ENCODE measurements at regions not wholly inside any gene's neighbourhood (a gene's known extent, or its start where the extent isn't known, plus 50 kb on each side); places are given as distances from the start of the nearest gene placed in this dataset.

DNA sequence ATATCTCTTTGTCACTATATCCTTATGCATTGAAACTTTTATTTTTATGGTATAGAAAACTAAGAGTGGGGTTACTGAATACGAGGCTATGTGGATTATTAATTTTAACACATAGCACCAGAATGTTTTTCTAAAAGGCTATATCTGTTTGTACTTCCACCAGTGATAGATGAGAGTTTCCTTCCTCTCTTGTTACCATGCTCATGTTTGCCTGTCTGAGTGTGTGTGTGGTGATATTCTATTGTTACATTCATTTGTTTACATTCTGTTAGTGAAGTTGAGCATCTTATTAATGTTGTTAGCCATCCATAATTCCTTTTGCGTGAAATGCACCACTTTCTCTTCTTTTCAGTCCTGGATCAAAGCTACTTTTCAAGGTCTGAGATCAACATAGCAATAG, 54.1 kb upstream of the ALDH1A1 start:
- Mint-ChIP-seq H3K4me1 (peaks cover 4% of the 10 kb centered on the region), H3K27me3 (ENCODE audit: low read depth) (no peaks in the 10 kb centered on the region), H3K36me3 (no peaks in the 10 kb centered on the region), H3K27ac (no peak overlapping the region), H3K9me3 (peaks cover 3% of the 10 kb centered on the region; the same call in 1 of the 2 replicates), H3K4me3 (no peak overlapping the region)
- TF ChIP-seq, protein P1, sequence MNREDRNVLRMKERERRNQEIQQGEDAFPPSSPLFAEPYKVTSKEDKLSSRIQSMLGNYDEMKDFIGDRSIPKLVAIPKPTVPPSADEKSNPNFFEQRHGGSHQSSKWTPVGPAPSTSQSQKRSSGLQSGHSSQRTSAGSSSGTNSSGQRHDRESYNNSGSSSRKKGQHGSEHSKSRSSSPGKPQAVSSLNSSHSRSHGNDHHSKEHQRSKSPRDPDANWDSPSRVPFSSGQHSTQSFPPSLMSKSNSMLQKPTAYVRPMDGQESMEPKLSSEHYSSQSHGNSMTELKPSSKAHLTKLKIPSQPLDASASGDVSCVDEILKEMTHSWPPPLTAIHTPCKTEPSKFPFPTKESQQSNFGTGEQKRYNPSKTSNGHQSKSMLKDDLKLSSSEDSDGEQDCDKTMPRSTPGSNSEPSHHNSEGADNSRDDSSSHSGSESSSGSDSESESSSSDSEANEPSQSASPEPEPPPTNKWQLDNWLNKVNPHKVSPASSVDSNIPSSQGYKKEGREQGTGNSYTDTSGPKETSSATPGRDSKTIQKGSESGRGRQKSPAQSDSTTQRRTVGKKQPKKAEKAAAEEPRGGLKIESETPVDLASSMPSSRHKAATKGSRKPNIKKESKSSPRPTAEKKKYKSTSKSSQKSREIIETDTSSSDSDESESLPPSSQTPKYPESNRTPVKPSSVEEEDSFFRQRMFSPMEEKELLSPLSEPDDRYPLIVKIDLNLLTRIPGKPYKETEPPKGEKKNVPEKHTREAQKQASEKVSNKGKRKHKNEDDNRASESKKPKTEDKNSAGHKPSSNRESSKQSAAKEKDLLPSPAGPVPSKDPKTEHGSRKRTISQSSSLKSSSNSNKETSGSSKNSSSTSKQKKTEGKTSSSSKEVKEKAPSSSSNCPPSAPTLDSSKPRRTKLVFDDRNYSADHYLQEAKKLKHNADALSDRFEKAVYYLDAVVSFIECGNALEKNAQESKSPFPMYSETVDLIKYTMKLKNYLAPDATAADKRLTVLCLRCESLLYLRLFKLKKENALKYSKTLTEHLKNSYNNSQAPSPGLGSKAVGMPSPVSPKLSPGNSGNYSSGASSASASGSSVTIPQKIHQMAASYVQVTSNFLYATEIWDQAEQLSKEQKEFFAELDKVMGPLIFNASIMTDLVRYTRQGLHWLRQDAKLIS (CRISPR knock-in tag; IDR thresholded peaks at IDR 0.05; ENCODE audit: borderline replicate concordance): no peak
- no peak for TF ChIP-seq ZNF138 (CRISPR knock-in tag; conservative IDR thresholded peaks at IDR 0.05)
- no peak for TF ChIP-seq ETV6 (CRISPR knock-in tag; IDR thresholded peaks at IDR 0.05)
- TF ChIP-seq, protein P2, sequence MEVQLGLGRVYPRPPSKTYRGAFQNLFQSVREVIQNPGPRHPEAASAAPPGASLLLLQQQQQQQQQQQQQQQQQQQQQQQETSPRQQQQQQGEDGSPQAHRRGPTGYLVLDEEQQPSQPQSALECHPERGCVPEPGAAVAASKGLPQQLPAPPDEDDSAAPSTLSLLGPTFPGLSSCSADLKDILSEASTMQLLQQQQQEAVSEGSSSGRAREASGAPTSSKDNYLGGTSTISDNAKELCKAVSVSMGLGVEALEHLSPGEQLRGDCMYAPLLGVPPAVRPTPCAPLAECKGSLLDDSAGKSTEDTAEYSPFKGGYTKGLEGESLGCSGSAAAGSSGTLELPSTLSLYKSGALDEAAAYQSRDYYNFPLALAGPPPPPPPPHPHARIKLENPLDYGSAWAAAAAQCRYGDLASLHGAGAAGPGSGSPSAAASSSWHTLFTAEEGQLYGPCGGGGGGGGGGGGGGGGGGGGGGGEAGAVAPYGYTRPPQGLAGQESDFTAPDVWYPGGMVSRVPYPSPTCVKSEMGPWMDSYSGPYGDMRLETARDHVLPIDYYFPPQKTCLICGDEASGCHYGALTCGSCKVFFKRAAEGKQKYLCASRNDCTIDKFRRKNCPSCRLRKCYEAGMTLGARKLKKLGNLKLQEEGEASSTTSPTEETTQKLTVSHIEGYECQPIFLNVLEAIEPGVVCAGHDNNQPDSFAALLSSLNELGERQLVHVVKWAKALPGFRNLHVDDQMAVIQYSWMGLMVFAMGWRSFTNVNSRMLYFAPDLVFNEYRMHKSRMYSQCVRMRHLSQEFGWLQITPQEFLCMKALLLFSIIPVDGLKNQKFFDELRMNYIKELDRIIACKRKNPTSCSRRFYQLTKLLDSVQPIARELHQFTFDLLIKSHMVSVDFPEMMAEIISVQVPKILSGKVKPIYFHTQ (CRISPR knock-in tag; IDR thresholded peaks at IDR 0.05): no peak
- TF ChIP-seq ZNF121 (CRISPR knock-in tag; IDR thresholded peaks at IDR 0.05): no peak
- TF ChIP-seq, protein P3, sequence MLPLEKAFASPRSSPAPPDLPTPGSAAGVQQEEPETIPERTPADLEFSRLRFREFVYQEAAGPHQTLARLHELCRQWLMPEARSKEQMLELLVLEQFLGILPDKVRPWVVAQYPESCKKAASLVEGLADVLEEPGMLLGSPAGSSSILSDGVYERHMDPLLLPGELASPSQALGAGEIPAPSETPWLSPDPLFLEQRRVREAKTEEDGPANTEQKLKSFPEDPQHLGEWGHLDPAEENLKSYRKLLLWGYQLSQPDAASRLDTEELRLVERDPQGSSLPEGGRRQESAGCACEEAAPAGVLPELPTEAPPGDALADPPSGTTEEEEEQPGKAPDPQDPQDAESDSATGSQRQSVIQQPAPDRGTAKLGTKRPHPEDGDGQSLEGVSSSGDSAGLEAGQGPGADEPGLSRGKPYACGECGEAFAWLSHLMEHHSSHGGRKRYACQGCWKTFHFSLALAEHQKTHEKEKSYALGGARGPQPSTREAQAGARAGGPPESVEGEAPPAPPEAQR (CRISPR knock-in tag; IDR thresholded peaks at IDR 0.05): no peak
- no peak for TF ChIP-seq ZNF263 (CRISPR knock-in tag; IDR thresholded peaks at IDR 0.05; ENCODE audit: low read depth)
- TF ChIP-seq, protein P4, sequence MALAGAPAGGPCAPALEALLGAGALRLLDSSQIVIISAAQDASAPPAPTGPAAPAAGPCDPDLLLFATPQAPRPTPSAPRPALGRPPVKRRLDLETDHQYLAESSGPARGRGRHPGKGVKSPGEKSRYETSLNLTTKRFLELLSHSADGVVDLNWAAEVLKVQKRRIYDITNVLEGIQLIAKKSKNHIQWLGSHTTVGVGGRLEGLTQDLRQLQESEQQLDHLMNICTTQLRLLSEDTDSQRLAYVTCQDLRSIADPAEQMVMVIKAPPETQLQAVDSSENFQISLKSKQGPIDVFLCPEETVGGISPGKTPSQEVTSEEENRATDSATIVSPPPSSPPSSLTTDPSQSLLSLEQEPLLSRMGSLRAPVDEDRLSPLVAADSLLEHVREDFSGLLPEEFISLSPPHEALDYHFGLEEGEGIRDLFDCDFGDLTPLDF (CRISPR knock-in tag; IDR thresholded peaks at IDR 0.05): no peak
- TF ChIP-seq, protein P5, sequence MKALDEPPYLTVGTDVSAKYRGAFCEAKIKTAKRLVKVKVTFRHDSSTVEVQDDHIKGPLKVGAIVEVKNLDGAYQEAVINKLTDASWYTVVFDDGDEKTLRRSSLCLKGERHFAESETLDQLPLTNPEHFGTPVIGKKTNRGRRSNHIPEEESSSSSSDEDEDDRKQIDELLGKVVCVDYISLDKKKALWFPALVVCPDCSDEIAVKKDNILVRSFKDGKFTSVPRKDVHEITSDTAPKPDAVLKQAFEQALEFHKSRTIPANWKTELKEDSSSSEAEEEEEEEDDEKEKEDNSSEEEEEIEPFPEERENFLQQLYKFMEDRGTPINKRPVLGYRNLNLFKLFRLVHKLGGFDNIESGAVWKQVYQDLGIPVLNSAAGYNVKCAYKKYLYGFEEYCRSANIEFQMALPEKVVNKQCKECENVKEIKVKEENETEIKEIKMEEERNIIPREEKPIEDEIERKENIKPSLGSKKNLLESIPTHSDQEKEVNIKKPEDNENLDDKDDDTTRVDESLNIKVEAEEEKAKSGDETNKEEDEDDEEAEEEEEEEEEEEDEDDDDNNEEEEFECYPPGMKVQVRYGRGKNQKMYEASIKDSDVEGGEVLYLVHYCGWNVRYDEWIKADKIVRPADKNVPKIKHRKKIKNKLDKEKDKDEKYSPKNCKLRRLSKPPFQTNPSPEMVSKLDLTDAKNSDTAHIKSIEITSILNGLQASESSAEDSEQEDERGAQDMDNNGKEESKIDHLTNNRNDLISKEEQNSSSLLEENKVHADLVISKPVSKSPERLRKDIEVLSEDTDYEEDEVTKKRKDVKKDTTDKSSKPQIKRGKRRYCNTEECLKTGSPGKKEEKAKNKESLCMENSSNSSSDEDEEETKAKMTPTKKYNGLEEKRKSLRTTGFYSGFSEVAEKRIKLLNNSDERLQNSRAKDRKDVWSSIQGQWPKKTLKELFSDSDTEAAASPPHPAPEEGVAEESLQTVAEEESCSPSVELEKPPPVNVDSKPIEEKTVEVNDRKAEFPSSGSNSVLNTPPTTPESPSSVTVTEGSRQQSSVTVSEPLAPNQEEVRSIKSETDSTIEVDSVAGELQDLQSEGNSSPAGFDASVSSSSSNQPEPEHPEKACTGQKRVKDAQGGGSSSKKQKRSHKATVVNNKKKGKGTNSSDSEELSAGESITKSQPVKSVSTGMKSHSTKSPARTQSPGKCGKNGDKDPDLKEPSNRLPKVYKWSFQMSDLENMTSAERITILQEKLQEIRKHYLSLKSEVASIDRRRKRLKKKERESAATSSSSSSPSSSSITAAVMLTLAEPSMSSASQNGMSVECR (CRISPR knock-in tag; IDR thresholded peaks at IDR 0.05; ENCODE audit: borderline replicate concordance): no peak
- TF ChIP-seq, protein P6, sequence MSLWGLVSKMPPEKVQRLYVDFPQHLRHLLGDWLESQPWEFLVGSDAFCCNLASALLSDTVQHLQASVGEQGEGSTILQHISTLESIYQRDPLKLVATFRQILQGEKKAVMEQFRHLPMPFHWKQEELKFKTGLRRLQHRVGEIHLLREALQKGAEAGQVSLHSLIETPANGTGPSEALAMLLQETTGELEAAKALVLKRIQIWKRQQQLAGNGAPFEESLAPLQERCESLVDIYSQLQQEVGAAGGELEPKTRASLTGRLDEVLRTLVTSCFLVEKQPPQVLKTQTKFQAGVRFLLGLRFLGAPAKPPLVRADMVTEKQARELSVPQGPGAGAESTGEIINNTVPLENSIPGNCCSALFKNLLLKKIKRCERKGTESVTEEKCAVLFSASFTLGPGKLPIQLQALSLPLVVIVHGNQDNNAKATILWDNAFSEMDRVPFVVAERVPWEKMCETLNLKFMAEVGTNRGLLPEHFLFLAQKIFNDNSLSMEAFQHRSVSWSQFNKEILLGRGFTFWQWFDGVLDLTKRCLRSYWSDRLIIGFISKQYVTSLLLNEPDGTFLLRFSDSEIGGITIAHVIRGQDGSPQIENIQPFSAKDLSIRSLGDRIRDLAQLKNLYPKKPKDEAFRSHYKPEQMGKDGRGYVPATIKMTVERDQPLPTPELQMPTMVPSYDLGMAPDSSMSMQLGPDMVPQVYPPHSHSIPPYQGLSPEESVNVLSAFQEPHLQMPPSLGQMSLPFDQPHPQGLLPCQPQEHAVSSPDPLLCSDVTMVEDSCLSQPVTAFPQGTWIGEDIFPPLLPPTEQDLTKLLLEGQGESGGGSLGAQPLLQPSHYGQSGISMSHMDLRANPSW (CRISPR knock-in tag; conservative IDR thresholded peaks at IDR 0.05; ENCODE audit: low read depth): no peak
- TF ChIP-seq MXD4 (CRISPR knock-in tag; IDR thresholded peaks at IDR 0.05; ENCODE audit: borderline replicate concordance): no peak
- ChIA-PET POLR2A (no interaction called here), CTCF (no interaction called here)
- DNase-seq (ENCODE audit: low spot score) (no peak), ATAC-seq (no peak)

Measured in WTC11 (cell line).